ENCODE measurements at regions not wholly inside any gene's neighbourhood (a gene's known extent, or its start where the extent isn't known, plus 50 kb on each side); places are given as distances from the start of the nearest gene placed in this dataset.

GRCh38 chr4:55722132-55722531 is 86.0 kb upstream of the NMU start:
- TF ChIP-seq CTCF (conservative IDR thresholded peaks at IDR 0.05 in 1 of 2, IDR thresholded peaks at IDR 0.05 in 1 of 2; ENCODE audit: extremely low read depth in 1 of 2, insufficient read depth in 1 of 2, low read depth in 1 of 2, low read length in 2 of 2): no peak
- no peak for TF ChIP-seq EZH2 (IDR thresholded peaks at IDR 0.05; ENCODE audit: borderline replicate concordance, low read length)
